ENCODE measurements at regions not wholly inside any gene's neighbourhood (a gene's known extent, or its start where the extent isn't known, plus 50 kb on each side); places are given as distances from the start of the nearest gene placed in this dataset.
A peak's percentile ranks its signal among the peaks of the same experiment; 100 is the strongest.
"Not testable (repeated sequence)": the region's sequence is repeated elsewhere in the genome, so short reads cannot be mapped to it uniquely, and the experiment has no call there.

- intact Hi-C loops (cut with DNase I) = no loop called here
- ATAC-seq (ENCODE audit: poor library complexity) (no peak), DNase-seq (no peak)
Measured at GRCh38 chr6:125618629-125619028, 130.8 kb upstream of the HEY2 start.

DNA sequence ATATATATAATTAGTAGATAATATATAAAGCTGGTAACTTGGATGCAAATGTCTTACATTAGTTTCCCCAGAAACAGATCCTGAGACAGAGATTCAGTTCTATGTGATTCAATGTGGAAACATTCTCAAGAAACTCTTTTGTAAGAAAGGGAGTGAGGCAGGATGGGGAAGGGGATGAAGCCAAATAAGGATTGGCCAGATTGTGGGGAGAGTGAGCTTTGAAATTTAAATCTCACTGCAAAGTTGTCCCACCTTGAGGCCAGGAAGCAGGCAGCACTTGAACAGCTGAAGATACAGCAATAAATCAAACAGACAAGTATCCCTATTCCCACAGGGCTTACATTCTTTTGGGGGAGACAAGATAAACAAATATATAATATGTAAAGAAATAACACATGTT, 126.3 kb upstream of the HEY2 start:
- intact Hi-C loops (cut with DNase I) = no loop called here
- DNase-seq (no peak), ATAC-seq (ENCODE audit: poor library complexity) (no peak)

DNA sequence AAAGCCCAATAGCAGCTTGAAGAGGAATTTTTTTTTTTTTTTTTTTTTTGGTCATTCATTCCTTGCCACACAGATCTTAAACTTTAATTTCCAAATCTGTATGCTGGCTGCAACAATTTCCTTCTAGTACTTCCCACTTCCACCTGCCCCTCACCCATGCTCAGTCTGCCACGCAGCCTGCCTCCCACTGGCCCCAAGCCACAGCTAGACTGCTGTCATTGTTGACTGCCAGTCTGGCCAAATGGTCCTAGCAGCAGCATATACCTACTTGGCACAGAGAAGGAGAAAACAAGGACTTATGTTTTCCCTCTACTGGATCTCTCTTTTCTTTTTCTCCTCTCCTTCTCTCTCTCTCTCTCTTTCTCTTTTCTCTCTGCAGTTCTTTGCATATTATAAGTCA, 118.3 kb upstream of the HEY2 start:
- no peak for ATAC-seq (ENCODE audit: poor library complexity)
- no peak for DNase-seq
- intact Hi-C loops (cut with DNase I) = no loop called here

GRCh38 chr6:125636011-125636410, 113.4 kb upstream of the HEY2 start:
- intact Hi-C loops (cut with DNase I); ATAC-seq (ENCODE audit: poor library complexity); DNase-seq: not testable (repeated sequence)

DNA sequence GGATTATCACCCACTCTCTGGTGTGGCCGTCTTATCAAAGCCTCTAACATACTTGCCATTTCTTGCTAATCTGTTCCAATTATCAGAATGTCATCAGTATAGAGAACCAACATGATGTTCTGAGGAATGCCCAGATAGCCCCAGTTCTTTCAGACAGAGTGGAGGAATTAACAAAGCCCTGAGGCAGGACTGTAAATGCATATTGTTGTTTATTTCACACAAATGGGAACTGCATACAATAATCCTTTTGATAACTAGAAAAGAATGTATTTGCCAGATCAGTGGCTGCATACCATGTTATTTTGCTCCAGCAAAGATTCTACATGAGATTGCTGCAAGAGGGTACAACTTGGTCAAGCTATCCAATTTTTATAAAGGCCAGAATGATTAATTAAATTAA, 112.8 kb upstream of the HEY2 start:
- intact Hi-C loops (cut with DNase I) = no loop called here
- no peak for ATAC-seq (ENCODE audit: poor library complexity)
- DNase-seq = no peak

DNA sequence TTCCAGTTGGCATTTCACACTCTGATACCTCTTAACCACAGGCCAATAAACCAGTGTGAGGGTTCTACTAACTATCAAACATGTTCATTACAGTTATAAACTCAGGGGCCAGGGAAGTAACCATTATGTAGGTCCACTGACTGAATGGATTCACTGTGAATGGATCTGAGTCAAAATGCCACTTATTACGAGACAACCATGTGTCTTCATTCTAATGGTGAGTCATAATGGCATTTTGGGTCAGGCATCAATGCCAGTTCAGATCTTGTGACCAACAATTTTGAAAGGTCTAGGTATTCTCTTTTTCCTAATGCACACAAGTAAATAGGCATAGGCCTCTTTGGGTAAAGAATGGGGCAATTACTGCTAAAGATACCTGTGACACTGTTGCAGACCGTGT, 112.2 kb upstream of the HEY2 start:
- ATAC-seq (ENCODE audit: poor library complexity) = no peak
- intact Hi-C loops (cut with DNase I) = no loop called here

DNA sequence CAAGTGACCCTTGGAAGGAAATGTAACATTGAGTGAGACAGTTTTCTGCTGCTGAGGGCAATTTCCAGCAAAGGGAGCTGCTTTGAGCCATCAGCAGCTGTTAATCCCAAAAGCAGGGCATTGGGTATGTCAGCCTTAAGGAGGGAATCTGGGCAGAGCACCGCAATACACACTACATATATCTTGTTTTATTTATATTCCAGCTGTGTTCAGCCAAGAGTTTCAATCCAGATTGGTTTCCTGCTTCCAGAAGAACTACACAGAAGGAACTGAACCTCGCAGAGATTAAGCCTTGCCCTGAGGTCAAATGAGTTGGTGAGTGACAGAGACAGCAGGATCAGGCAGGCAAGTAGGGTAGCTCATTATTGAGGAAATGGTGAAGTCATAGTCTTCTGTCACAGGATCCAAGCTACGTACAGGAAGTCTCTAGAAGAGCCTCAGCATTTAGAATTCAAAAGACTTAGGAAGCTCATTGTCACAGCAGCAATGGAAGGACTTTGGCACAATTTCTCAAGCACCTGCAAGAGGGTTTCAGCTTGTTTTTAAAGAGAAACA, 109.9 kb upstream of the HEY2 start:
- intact Hi-C loops (cut with DNase I) = no loop called here
- ATAC-seq (ENCODE audit: poor library complexity) (no peak), DNase-seq (no peak)

More for the DNA sequence above, 112.2 kb upstream of the HEY2 start:
- DNase-seq = no peak

DNA sequence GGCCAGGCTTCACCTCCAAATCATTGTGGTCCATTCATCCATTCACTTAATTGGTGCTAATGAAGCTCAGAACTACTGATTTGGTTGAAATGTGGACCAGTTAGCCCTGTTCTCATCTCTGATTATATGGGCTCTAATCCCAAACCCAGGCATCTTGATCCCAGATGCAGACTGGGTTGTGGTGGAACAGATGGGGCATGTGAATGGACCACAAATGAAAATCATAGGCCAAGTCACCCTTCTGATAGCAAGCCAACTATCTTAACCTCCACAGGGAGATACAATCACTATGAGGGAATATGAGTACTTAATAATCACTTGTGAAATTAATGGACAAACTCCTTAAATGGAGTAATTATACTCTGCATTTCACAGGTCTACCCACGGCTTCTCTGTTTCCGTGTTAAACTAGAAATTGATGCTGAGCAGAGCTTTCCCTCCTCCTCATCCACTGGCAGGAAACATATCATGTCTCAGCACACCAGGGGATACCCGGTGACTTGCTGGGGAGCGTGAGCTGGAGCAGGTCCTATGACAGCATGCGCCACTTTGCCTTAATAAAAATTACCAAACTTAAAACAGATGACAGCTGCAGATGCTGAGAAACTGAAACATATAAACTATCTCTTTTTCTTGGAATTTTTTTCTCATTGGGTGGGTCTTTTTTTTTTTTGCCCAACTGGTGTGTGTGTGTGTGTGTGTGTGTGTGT, 108.8 kb upstream of the HEY2 start:
- ATAC-seq (ENCODE audit: poor library complexity) (no peak), DNase-seq (no peak)
- intact Hi-C loops (cut with DNase I) = no loop called here

GRCh38 chr6:125643967-125644661, 105.3 kb upstream of the HEY2 start:
- DNase-seq; intact Hi-C loops (cut with DNase I); ATAC-seq (ENCODE audit: poor library complexity): not testable (repeated sequence)

DNA sequence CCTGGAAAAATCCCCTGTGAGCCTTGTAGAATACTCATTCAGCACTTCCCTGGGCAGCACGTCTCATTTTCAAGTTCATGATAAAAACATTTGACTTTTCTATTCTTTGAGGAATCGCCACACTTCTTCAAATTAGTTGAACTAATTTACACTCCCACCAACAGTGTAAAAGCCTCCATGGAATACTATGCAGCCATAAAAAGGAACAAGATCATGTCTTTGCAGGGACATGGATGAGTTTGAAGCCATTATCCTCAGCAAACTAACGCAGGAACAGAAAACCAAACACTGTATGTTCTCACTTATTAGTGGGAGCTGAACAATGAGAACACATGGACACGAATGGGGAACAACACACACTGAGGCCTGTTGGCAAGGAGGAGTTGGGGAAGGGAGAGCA, 102.0 kb upstream of the HEY2 start:
- intact Hi-C loops (cut with DNase I) = no loop called here
- no peak for ATAC-seq (ENCODE audit: poor library complexity)
- no peak for DNase-seq

GRCh38 chr6:125653752-125654151, 95.7 kb upstream of the HEY2 start:
- intact Hi-C loops (cut with DNase I); DNase-seq; ATAC-seq (ENCODE audit: poor library complexity): not testable (repeated sequence)

GRCh38 chr6:125655511-125655910, 93.9 kb upstream of the HEY2 start:
- intact Hi-C loops (cut with DNase I) = no loop called here
- no peak for ATAC-seq (ENCODE audit: poor library complexity)
- DNase-seq = no peak

DNA sequence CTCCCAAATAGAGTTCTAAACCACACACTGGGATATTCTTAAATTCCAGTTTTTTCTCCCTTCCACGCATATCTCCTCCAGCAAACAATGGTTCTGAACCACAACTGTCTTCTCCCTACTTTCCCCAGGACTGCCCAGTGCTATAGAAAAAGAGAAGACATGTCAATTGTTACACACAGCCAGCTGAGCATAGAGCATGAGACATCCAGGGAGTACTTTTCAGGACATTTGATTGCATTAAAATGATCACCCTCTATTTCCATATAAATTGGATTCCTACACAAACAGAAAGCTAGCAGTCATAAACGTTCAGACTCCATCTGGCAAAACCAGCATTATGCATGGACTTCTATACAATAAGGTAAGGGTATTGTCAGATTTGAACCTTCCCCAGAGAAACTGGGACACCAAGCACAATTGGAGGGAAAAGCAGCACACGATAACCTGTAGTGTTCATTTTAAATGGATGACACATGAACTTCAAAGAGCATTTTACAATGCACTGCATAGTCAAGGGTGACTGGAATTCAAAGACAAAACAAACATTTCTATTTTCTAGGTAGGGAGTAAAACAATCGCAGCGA, 93.1 kb upstream of the HEY2 start:
- intact Hi-C loops (cut with DNase I) = no loop called here
- no peak for DNase-seq
- ATAC-seq (ENCODE audit: poor library complexity) = no peak

DNA sequence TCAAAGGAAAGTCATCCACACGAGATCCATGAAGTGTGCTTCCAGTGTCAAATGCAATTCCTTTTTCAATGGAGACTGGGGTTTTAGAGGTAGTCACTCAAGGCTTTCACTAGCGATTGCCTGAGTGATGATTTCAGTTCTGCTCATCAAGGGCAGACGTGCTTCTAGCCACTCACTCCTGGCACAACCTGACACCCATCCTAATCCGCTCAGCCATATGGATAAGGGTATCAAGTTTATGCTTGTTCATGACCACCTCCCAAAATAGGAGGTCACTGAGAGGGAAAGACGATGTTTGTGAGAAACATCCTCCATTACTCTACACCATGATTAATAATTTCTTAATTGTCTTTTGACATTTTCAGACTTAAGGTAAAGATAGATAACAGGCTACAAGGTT, 91.3 kb upstream of the HEY2 start:
- ATAC-seq (ENCODE audit: poor library complexity) = no peak
- intact Hi-C loops (cut with DNase I) = no loop called here
- no peak for DNase-seq

DNA sequence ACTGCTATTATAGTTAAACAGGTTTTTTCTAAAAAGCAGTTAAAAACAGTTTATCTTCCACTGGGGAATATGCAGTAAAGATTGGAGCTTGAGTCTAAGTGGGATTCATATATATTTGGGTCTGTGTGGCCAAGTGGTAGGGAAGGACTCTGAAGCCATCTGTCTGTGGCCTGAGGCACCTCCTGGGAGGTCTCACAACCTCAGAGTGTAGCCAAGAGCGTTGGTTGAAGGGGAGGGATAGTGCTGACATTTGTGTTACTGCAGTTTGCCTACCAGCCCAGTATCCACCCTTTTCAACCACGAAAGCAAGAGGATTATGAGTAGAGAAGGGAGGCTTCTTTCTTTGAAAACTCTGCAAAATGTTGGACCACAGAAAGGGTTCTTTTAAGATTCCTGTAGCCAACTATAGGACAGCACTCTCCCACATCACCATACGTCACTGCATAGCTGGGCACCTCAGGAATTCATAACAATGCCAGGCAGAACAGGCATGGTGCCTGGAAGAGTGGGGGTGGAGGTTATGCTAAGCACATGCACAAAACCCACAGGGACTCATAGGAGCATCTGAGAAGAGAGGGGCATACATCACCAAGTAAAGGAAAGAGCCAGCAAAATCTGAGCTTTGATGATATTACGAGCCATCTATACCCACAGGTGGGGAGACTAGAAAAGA, 90.5 kb upstream of the HEY2 start:
- peak; percentile 91 for ATAC-seq (ENCODE audit: poor library complexity)
- peak; percentile 44 for DNase-seq
- intact Hi-C loops (cut with DNase I) = no loop called here

GRCh38 chr6:125659887-125660286, 89.5 kb upstream of the HEY2 start:
- no peak for ATAC-seq (ENCODE audit: poor library complexity)
- intact Hi-C loops (cut with DNase I) = no loop called here
- no peak for DNase-seq

DNA sequence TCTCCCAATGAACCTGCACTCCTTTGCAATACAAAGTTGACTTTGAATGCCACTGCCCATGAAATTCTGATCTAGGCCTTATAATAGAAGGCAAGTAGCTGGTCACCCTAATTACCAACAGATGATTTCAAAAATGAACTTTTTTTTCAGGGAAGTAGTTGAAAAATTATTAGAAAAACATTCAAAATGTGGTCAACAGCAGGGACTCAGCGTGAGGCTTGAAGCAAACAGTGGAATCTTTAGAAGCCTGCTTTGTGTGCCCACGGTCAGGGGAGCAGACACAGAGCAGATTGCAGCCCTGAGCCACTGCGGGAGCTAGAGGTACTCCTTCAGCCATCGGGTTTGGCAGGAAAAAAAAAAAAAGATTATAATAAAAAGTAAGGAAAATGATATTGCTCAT, 87.1 kb upstream of the HEY2 start:
- ATAC-seq (ENCODE audit: poor library complexity) (no peak), DNase-seq (no peak)
- intact Hi-C loops (cut with DNase I) = no loop called here

DNA sequence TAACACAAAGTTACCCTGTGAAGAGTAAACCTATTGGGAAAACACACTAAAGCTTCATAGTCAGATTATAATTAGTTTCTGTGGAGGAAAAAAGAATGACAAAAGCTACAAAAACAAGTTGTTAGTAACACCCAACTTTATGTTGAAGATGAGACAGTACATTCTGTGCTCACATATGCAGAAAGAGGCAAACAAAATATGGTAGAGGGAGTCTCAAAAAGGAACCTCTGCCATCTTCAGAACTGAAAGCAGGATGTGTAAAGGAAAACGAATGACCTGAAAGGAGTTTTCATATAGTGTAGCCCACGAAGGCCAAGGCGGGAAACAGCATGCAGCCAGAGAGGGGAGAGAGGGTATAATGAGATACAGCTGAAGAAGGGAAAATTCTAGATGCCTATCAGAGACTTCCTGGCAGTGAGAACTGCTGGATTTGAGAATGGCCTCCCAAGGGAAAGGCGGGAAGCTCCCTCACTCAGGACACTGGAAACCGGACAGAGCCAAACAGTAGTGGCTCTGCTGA, 84.1 kb upstream of the HEY2 start:
- intact Hi-C loops (cut with DNase I) = no loop called here
- no peak for ATAC-seq (ENCODE audit: poor library complexity)
- no peak for DNase-seq

- DNase-seq (no peak), ATAC-seq (ENCODE audit: poor library complexity) (no peak)
- intact Hi-C loops (cut with DNase I) = no loop called here
Measured at GRCh38 chr6:125667326-125667725, 82.1 kb upstream of the HEY2 start.

Data from Right ventricle myocardium superior (tissue), 1 donor.